Urothelium cell line (cell line): ENCODE measurements at regions not wholly inside any gene's neighbourhood (a gene's known extent, or its start where the extent isn't known, plus 50 kb on each side); places are given as distances from the start of the nearest gene placed in this dataset.

Experiments used
- DNase-seq: peaks from one replicate; pipeline ENCODE4 v3.0.0; 2011; ENCODE audit warnings: low spot score, mixed read lengths
- FAIRE-seq: peaks from 2 replicates; lab custom pipeline; 2011; peaks lifted over from hg19 to GRCh38; lab: Jason Lieb, UNC

DNA sequence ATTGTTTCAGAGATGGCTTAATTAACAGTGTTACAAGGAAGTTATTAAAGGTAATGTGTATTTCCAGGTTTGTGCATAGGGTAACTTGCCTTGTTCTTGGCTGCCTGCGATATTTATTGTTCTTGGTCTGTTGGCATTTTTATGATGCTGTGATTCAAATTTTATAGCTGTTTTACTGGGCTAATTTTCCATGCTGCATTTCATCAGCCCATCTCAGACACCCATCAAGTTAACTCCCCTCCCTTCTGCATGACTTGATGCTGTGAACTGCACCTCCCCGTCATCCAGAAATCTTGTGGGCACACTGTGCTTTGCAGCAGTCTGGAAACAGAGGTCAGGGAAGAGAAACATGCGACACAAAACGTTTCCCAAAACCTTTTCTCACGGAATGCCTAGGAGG lies 1049.2 kb downstream of the AACS start:
- no peak for FAIRE-seq
- DNase-seq, result no peak

DNA sequence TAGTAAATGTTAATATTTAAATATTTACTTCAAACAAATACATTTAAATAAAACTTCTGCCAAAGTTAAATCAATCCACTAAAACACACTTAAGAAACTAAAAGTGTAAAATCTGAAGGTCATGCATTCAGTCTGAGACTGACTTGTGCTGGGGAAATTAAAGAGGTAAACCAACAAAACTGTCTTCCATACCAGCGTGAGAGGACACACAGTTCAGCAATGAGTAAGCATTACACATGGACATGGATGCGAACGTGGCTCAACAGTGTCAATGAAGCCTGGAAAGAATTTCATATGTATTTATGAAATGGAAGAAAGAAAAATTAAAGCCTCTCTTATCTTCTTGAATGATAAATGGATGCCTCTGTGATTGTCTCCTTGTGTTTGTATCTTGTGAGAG lies 1052.3 kb downstream of the AACS start:
- FAIRE-seq (no peak), DNase-seq (no peak)

DNA sequence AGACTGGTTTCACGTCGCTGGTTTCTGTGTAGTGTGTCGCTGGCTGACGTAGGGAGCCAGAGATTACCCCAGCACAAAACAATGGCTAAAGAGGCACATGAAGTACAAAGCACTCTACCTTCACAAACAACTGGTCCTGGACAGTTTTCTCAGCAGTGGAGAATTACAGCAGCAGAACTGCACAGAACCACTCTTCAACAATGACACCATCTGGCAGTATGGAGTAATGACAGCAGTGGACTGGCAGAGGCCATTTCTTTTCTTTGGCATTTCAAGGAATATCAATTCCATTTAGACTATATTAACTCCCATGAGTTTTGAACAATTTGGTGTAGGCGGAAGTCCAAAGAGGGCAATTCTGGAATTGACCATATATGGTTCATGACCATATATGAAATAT lies 1074.1 kb downstream of the AACS start:
- DNase-seq, result no peak
- no peak for FAIRE-seq

DNA sequence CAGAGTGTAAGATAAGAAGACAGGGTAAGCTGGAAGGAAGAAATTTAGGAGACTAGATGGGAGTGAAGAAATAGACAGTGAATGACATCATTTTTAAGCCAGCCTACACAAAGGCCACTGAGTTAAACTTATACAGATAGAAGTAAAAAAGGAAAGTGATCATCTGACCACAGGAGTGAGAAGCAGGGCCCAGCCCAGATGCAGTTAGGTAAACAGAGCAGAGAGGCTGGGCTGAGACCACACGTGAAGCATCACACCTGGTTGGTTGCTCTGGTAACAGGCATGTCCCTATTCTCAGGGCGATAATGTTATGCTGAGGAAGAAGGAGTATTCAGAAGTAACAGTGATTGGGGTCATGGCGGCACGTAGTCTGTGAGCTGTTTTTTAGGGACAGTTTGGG lies 1079.4 kb downstream of the AACS start:
- FAIRE-seq, result no peak
- DNase-seq, result no peak

DNA sequence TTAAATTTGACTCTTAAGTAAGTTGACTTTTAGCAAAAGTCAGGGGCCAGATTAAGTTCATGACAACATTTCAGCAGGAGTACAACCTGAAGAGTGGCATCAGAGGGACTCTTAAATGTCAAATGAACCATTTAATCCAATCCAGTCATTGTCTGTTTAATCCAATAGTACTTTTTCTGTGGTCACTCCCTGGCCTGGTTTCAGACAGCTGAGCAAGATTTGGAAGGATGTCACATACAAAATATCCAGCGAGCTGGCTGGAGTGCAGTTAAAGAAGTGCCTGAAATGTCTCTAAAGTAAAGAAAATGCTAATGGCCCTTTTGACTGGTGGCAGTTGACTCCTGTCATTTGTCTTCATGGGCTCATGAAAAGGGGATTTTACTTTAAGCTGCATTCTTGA lies 1082.1 kb downstream of the AACS start:
- FAIRE-seq (no peak), DNase-seq (no peak)

- DNase-seq (no peak), FAIRE-seq (no peak)
Measured at GRCh38 chr12:126156806-126157574, 1091.8 kb downstream of the AACS start.

GRCh38 chr12:126157575-126157966 lies 1092.3 kb downstream of the AACS start:
- no peak for FAIRE-seq

GRCh38 chr12:126159139-126159538 lies 1093.9 kb downstream of the AACS start:
- FAIRE-seq (no peak), DNase-seq (no peak)

More at GRCh38 chr12:126157575-126157966, 1092.3 kb downstream of the AACS start:
- no peak for DNase-seq

DNA sequence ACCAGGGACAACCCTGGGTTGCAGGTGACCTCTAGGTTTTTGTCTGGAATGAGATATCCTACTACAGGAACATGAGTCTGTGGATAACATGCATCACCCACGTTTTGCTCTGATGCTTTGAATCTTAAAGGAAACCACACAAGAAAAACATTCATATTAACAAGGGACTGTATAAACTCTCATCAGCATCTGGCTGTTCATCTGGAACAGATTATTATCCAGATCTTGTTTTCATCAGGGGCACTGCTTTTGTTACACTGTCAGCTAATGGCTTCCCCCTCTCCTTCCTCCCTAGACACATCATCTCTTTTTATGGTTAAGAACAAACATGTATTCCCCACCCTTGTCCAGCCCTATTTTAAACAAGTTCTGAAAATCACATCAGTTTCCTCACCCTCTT lies 1095.7 kb downstream of the AACS start:
- no peak for DNase-seq
- no peak for FAIRE-seq

GRCh38 chr12:126163984-126164383 lies 1098.7 kb downstream of the AACS start:
- DNase-seq, result no peak

DNA sequence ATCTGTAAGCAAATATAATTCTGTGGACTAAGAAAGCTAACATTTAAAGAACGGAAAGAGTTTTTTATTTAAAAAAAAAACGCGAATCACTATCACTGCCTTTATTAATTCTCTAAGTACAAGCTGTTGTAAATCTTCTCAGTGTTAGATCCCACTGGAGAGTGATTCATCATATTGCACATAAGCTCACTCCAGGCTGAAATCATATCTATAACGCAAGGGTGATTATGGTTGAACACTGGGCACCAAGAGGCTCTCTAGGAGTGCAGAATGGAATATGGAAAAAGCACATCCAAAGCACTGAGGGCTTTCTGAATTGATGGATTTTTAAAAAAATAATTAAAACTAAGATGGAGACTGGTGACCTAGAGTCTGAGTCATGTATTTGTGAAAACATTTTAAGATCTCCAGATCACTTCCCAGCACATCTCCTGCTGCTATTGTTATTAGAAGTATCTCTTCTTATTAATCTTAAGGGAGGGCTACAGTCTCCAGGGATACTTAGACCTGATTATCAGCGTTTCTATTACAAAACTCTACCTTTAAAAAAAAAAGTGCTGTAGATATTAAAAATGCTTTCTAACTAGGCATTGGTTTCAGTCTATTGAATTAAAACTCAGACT lies 1106.8 kb downstream of the AACS start:
- no peak for FAIRE-seq

More at GRCh38 chr12:126163984-126164383, 1098.7 kb downstream of the AACS start:
- FAIRE-seq, result no peak

GRCh38 chr12:126182619-126183236 lies 1117.5 kb downstream of the AACS start:
- DNase-seq (no peak), FAIRE-seq (no peak)

More for the DNA sequence above, 1106.8 kb downstream of the AACS start:
- no peak for DNase-seq

GRCh38 chr12:126185025-126185424 lies 1119.8 kb downstream of the AACS start:
- FAIRE-seq, result no peak
- no peak for DNase-seq

DNA sequence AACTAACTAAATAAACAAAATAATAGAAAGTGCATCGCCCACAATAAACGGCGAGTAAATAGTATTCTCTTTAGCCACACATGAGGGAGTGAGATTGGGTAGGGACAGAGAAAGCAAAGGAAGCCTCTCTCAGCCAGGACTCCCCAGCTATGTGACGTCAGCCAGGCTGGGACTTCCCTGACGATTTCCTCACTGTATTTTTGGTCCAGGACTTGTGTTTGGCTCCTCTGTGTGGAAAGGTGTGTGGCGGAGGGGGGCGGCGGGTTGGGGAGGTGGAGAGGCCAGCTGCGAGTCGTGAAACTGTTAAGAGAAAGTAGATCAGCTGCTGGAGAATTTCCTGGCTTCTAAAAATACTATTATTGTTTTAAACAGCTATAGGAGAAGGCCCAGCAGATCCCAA lies 1124.6 kb downstream of the AACS start:
- no peak for DNase-seq
- FAIRE-seq, result no peak

DNA sequence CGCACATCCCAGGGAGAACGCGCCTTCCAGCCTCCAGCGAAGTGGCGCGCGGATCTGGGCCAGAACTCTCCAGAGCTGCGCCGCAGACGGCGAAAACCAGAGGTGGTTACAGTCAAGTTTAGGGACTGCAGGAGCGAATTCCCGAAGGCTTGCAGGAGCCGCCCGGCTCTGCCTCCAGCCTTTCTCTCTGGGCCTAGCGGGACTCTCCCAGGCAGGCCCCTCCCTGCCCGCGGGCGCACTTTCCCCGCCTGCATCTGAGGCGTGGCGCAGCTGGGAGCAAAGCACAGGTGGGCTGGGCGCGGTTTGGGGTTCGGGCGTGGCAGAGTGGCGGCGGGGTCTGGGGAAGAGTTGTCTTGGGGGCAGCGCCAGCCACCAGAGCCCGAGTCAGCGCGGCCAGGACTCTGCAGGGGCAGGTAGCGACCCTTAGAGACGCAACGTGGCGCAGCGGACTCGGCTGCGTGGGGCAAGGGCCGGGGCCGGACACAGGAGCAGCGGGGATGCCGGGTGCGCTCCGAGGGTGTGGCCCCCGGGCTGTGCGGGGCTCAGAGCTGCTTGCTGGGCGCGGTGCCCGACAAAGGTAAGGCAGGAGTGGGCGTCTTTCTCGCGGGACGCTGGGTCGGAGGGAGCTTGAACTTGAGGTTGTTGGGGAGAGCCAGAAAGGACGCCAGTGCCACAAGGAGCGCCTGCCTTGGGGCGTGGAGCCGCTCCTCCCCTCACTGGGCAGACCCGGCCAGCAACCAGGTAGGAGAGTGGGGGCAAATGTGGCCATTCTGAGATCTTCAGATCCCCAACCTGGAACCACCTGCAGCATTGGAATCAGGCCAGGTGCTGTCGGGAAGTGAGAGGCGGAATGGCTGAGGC lies 1126.0 kb downstream of the AACS start:
- no peak for FAIRE-seq
- DNase-seq, result no peak

- FAIRE-seq (no peak), DNase-seq (no peak)
Measured at GRCh38 chr12:126191949-126192348, 1126.7 kb downstream of the AACS start.

GRCh38 chr12:126193190-126193589 lies 1128.0 kb downstream of the AACS start:
- FAIRE-seq (no peak), DNase-seq (no peak)

- FAIRE-seq (no peak), DNase-seq (no peak)
Measured at GRCh38 chr12:126196263-126196662, 1131.0 kb downstream of the AACS start.

DNA sequence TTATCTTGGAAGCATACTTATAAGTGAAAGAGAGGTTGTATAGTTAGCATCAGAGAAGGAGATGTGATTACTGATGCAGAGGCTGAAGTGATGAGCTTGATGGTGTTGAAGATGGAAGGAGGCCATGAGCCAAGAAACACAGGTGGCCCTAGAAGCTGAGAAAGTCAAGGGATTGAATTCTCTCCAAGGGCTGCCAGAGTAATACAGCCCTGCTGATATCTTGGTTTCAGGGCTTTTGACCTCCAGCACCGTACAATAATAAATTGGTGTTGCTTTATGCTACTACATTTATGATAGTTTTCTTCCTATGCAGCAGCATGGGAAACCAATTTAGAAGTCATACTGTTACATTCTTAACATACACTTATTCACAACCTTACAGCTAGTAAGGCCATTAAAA lies 1133.3 kb downstream of the AACS start:
- FAIRE-seq, result no peak

DNA sequence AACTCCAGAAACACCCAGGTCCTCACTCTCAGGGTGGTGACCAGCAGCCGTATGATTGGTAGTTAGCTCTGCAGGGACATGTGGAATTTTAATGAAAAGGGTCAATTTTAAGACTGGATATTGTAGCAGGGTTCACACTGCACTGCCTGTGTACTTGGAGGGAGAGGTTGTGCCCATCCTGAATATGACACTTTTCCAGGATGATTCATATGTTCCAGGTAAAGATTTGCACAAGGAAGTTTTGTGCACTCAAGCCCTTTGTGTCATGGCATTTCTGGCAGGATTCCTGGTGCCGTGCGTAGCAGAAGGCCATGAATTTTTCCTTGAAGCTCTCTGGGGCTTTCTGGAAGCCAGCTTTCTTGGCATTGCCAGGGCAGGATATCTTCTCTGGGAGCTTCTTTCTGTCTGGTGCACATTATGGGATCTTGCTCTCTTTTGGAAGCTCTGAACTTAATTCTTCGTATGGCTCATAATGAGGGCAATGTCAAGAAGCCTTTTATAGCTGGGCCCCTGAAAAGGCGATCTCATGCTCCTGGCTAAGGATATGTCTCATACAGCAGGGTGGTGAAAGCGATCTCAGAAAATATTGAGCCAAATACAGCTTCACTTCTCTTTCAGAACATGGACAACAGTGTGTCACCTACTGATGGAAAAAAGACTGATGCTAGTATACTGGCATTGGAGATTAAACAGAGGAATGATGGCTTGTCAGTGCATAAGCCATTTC lies 1133.9 kb downstream of the AACS start:
- FAIRE-seq (no peak), DNase-seq (peak; percentile 17)

More for the DNA sequence above, 1133.3 kb downstream of the AACS start:
- DNase-seq, result no peak
